Nephron progenitor cell (in vitro differentiated cells): ENCODE measurements at regions not wholly inside any gene's neighbourhood (a gene's known extent, or its start where the extent isn't known, plus 50 kb on each side); places are given as distances from the start of the nearest gene placed in this dataset.

Experiments used
- DNase-seq: peaks from one replicate; pipeline ENCODE4 v3.0.0; 2021
- H3K27ac Mint-ChIP-seq: 2 replicates; pipeline ENCODE4 v1.8.0; 2021; ENCODE audit warnings: mild to moderate bottlenecking, moderate library complexity, mixed read lengths
- H3K27me3 Mint-ChIP-seq: 2 replicates; pipeline ENCODE4 v1.8.0; 2021; ENCODE audit warnings: mild to moderate bottlenecking, low read depth, mixed read lengths; ENCODE audit not compliant: poor library complexity
- H3K36me3 Mint-ChIP-seq: 2 replicates; pipeline ENCODE4 v1.8.0; 2021; ENCODE audit warnings: low read depth, mixed read lengths
- H3K4me1 Mint-ChIP-seq: 2 replicates; pipeline ENCODE4 v1.8.0; 2021; ENCODE audit warnings: mixed read lengths
- H3K4me3 Mint-ChIP-seq: 2 replicates; pipeline ENCODE4 v1.8.0; 2021; ENCODE audit warnings: mild to moderate bottlenecking, moderate library complexity, mixed read lengths
- H3K9me3 Mint-ChIP-seq: 2 replicates; pipeline ENCODE4 v1.8.0; 2021; ENCODE audit warnings: mild to moderate bottlenecking, moderate library complexity, mixed read lengths
- TF ChIP-seq, protein P1 (sequence below): fragments of 200-600 bp; sonication (generic); IDR thresholded peaks from 2 replicates; pipeline ENCODE4 v1.5.0; 2021; ENCODE audit warnings: antibody characterized with exemption

DNA sequence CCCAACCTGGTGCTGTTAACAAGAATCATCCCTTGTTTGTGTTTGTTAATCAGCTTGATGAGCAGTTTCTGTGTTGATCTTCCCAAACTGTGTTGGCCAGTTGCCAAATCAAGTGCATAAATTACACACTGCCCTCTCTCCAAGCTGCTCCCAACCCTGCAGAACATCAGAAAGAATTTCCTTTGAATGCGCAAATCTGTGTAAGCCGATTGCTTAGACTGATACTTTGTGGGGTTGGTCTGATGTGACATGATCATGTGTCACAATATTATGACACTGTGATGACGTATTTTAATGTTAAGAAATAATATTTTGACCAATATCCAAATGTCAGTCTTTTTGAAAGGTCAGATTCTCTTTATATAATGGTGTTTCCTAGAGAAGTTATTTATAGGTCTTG is 766.4 kb upstream of the WWC1 start:
- DNase-seq = no peak
- Mint-ChIP-seq H3K27me3 (no peaks in the 10 kb centered on the region), H3K9me3 (peaks cover 16% of the 10 kb centered on the region), H3K4me3 (no peak overlapping the region), H3K36me3 (no peaks in the 10 kb centered on the region), H3K27ac (no peak overlapping the region), H3K4me1 (no peaks in the 10 kb centered on the region)
- TF ChIP-seq, protein P1, sequence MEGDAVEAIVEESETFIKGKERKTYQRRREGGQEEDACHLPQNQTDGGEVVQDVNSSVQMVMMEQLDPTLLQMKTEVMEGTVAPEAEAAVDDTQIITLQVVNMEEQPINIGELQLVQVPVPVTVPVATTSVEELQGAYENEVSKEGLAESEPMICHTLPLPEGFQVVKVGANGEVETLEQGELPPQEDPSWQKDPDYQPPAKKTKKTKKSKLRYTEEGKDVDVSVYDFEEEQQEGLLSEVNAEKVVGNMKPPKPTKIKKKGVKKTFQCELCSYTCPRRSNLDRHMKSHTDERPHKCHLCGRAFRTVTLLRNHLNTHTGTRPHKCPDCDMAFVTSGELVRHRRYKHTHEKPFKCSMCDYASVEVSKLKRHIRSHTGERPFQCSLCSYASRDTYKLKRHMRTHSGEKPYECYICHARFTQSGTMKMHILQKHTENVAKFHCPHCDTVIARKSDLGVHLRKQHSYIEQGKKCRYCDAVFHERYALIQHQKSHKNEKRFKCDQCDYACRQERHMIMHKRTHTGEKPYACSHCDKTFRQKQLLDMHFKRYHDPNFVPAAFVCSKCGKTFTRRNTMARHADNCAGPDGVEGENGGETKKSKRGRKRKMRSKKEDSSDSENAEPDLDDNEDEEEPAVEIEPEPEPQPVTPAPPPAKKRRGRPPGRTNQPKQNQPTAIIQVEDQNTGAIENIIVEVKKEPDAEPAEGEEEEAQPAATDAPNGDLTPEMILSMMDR = no peak

DNA sequence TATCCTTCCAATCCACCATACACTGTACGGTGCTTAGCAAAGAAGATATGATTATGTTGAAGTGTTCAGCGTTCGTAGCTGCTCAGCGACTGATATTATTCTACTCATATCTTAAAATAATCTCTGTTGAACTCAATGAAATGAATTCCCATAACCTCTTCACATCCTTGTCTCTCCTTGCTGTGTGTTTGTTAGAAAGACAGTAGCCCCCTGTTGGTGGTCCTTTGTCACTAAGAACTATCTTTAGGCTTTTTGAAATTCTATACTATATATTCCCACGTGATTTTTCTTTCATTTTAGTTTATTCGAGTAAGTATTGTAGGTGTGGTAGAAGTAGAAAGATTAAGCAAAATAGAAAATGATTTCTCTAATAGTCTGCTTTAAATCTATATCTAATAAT is 762.8 kb upstream of the WWC1 start:
- DNase-seq = no peak
- no peak overlapping the region for H3K4me3 Mint-ChIP-seq
- TF ChIP-seq, protein P1 = no peak
- H3K9me3 Mint-ChIP-seq = no peaks in the 10 kb centered on the region
- H3K27me3 Mint-ChIP-seq = peaks cover 3% of the 10 kb centered on the region
- H3K36me3 Mint-ChIP-seq = no peaks in the 10 kb centered on the region
- no peak overlapping the region for H3K27ac Mint-ChIP-seq
- H3K4me1 Mint-ChIP-seq = peaks cover 8% of the 10 kb centered on the region

DNA sequence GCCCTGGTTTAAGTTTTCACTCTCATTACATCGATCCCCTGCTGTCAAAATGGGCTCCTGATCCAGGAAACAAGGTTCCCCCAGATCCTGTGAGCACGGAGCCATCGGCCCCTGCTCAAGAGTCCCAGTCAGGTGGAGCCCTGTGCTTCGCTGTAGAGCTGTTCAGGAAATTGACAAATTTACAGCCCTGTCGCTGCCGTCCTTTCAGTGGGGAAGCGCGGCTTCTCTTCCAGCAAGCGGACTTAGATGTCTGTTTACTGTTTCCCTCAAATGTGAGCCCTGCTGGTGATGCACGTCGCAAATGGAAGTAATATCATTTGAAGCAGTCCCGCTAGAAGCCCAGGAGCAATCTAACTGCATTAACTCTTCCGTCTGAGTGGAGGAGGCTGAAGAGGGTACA is 760.9 kb upstream of the WWC1 start:
- Mint-ChIP-seq H3K4me3 (no peak overlapping the region), H3K4me1 (peaks cover 8% of the 10 kb centered on the region), H3K36me3 (no peaks in the 10 kb centered on the region), H3K27me3 (peaks cover 6% of the 10 kb centered on the region), H3K9me3 (no peaks in the 10 kb centered on the region), H3K27ac (peak overlapping the region; percentile 53)
- DNase-seq = peak; percentile 27
- TF ChIP-seq, protein P1 = no peak

DNA sequence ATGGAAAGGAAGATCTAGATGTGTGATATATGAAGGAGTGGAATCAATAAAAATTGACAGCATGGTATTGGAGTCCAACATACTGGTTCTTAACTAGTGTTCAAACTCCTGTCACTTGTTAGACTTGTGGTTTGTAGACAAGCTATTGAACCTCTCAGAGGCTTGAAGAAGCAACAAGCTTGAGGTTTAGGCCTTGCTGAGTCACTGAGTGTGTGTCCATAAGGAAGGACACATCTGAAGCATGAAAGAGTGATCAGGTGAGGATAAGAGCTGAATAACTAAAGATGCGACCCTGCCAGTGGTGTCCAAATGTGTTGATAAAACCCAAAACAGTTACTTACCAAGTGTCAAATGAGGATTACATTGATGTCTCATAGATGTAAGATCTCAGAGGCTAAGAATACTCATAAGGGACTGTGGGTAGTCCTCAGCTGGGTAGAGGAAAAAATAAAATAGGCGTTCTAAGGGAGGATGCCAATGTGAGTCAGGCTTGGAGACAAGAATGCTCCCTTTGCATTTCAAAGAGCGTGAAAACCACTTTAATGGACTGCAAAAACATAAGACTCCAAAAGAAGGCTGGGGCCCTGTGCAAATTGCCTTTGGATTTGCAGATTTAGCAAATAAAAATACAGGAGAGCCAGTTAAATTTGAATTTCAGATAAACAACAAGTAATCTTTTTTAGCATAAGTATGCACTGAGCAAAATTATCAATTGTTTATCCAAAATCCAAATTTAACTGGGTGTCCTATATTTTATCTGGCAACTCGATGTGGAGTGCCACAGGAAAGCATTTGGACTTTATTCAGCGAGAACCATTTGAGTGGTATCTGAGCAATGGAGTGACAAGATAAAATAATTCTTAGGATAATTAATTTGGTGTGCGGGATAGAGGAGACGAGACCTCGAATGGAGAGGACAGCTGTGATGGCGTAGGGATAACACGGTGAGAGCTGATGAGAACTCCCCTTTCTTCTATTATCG is 757.3 kb upstream of the WWC1 start:
- Mint-ChIP-seq H3K9me3 (no peaks in the 10 kb centered on the region), H3K27me3 (peaks cover 6% of the 10 kb centered on the region), H3K4me3 (no peak overlapping the region), H3K36me3 (no peaks in the 10 kb centered on the region), H3K4me1 (peaks cover 8% of the 10 kb centered on the region), H3K27ac (no peak overlapping the region)
- no peak for DNase-seq
- TF ChIP-seq, protein P1 = no peak

GRCh38 chr5:167539747-167540146 is 751.7 kb upstream of the WWC1 start:
- Mint-ChIP-seq H3K4me3 (no peak overlapping the region), H3K36me3 (no peaks in the 10 kb centered on the region), H3K27me3 (peaks cover 3% of the 10 kb centered on the region), H3K4me1 (no peaks in the 10 kb centered on the region), H3K27ac (no peak overlapping the region), H3K9me3 (no peaks in the 10 kb centered on the region)
- DNase-seq = no peak
- TF ChIP-seq, protein P1 = no peak

DNA sequence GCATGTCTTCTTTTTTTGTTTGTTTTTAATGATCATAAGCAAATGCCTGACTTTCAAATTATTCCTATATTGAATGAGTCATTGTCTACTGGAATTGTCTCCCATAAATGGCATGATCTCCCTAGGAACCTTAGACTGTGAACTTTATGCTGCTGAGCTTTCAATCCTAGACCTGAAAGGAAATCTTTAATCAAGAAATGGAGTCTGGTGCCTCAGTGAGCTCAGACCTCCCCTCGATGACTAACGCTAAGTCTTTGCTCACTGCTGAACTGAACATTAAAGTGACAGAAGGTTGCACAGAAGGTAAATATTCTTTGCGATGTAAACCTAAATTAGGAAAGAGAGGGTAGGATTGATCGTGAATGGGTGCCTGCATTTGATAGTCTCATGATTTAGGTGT is 745.2 kb upstream of the WWC1 start:
- TF ChIP-seq, protein P1 = no peak
- H3K9me3 Mint-ChIP-seq = no peaks in the 10 kb centered on the region
- H3K27ac Mint-ChIP-seq = no peak overlapping the region
- H3K4me3 Mint-ChIP-seq = no peak overlapping the region
- no peaks in the 10 kb centered on the region for H3K4me1 Mint-ChIP-seq
- no peak for DNase-seq
- peaks cover 9% of the 10 kb centered on the region for H3K27me3 Mint-ChIP-seq
- no peaks in the 10 kb centered on the region for H3K36me3 Mint-ChIP-seq
